ENCODE measurements at regions not wholly inside any gene's neighbourhood (a gene's known extent, or its start where the extent isn't known, plus 50 kb on each side); places are given as distances from the start of the nearest gene placed in this dataset.
"Not testable (repeated sequence)": the region's sequence is repeated elsewhere in the genome, so short reads cannot be mapped to it uniquely, and the experiment has no call there.

DNA sequence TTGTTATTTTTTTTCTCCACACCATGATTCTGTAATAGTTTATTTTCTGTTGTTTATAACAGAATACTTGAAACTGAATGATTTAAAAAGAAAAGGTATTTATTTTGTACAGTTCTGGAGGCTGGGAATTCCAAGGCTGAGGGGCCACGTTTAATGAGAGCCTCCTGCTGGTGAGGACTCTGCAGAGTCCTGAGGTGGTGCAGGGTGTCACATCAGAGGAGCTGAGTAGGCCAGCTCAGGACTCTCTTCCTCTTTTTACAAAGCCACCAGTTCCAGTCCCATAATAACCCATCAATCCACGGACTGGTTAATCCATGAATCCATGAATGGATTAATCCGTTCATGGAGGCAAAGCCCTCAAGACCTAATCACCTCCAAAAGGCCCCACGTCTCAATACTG lies 71.6 kb downstream of the TFAP2A start:
- DNase-seq, result no peak

DNA sequence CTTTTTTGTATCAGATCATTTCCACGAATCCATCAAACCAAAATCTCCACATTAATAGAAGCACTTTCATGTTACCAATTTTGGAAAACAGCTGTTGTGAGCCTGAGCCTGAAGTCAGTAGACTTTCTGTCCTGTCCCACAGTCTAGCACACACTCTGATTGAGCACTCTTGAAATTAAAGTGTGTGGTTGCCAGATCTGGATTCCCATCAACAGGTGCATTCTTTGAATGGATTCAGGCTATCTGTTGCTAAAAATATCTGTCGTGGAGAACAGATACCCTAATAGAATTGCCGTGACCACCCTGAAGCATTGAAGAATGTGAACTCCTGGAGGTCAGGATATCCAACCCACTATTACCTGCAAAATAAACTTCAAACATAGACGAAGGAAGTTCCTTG lies 73.3 kb downstream of the TFAP2A start:
- DNase-seq, result no peak

DNA sequence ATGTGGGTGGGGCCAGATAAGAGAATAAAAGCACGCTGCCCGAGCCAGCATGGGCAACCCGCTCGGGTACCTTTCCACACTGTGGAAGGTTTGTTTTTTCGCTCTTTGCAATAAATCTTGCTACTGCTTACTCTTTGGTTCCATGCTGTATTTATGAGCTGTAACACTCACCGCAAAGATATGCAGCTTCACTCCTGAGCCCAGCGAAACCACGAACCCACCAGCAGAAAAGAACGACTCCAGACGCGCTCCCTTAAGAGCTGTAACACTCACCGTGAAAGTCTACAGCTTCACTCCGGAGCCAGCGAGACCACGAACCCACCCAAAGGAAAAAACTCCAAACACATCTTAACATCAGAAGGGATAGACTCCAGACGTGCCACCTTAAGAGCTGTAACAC lies 76.7 kb downstream of the TFAP2A start:
- no peak for DNase-seq

DNA sequence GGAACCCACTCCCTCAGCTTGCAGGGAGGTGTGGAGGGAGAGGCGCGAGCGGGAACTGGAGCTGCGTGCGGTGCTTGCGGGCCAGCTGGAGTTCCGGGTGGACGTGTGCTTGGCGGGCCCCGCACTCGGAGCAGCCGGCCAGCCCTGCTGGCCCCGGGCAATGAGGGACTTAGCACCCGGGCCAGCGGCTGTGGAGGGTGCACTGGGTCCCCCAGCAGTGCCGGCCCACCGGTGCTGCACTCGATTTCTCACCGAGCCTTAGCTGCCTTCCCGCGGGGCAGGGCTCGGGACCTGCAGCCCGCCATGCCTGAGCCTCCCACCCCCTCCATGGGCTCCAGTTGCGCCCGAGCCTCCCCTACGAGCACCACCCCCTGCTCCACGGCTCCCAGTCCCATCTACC lies 77.5 kb downstream of the TFAP2A start:
- not testable (repeated sequence) for DNase-seq

DNA sequence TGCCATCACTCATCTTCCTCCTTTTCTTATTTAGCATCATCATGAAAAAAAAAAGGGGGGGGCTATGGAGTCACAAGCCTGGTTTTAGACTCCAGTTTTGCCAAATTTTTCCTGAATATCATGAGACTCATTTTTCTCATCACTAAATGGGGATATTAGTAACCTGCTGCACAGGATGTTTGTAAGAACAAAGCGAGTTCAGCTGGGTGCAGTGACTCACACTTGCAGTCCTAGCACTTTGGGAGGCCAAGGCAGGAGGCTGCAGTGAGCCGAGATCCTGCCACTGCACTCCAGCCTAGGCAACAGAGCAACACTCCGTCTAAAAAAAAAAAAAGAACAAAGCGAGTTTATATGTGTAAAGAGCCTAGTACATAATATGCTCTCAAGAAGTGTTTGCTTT lies 82.8 kb downstream of the TFAP2A start:
- DNase-seq, result no peak

DNA sequence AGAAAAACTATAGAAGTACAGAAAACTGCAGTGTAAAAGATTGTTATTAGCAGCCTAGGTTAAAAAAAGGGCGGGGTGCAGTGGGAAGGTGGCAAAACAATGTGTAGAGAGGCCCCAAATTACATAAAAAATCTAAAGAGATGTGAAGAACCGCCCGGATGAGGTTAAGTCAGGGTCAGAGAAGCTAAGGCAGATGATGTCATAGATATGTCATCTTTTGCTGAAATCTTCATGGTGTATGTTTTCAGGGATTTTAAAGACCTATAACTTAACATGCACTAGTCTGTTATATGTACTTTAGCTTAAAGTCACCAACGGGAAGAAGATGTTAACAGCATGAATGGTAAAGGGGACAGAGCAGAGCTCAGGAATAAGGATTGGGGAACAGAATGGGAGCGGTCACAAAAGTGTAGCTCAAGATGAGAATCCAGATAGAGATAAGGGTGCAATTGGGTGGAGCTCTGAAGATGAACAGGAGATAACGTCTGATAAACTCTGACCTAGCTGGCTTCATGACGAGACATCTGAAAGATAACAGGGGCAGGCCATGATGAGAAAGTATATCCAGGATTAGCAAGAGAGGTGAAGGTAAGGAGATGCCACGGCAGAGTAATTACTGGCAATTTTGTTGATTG lies 83.4 kb downstream of the TFAP2A start:
- DNase-seq, result no peak

DNA sequence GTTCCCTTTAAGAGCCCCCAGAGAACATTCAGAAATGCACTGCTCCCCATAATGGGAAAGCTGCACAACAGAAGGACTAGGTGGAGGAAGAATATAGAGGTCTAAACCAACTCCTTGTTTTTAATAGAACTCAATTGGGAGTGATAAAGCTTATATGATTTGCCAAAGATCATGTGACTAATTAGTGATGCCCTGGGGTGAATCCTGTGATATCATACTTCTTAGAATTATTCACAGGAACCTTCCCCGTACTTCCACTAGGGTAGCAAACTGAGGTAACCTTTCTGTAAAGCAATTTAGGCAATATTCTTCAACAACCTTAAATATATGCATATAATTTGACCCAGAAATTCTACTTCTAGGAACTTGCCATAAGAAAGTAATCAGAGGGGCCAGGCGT lies 84.4 kb downstream of the TFAP2A start:
- no peak for DNase-seq

DNA sequence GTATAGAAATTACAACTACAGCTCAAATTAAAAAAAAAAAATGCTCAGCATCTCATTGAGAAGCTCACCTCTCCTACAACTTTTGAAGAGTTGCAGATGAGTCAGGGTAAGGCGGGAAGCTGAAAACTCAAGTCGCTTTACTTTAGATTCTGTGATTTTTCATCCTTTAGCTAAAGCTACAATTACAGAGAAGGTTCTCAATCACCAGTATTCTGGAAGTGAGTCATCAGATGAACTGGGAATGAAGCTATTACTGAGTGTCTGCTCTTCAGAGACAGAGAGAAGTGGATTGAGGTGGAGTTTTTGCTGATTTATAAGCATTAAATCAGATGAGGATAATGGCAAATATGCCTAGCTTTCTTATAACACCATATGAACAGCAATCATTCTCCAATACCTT lies 91.9 kb downstream of the TFAP2A start:
- DNase-seq, result no peak

DNA sequence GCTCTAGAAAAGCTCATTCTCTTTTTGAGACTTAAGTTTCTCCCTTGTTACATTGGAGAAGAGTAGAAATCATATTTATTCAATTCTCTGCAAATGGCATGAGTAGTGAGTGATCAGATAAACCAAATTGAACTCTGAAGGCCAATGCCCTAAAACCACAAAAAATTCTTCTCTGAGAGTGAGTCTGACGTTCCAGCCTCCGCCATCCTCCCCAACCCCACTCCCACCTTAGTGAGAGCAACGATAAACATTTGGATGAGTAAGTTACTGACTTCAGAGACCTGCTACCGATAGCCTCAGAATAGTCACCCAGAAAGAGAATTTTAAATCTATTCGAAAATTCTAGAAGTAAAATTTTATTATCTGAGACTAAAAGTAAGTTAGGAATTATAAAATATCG lies 94.6 kb downstream of the TFAP2A start:
- DNase-seq, result no peak

DNA sequence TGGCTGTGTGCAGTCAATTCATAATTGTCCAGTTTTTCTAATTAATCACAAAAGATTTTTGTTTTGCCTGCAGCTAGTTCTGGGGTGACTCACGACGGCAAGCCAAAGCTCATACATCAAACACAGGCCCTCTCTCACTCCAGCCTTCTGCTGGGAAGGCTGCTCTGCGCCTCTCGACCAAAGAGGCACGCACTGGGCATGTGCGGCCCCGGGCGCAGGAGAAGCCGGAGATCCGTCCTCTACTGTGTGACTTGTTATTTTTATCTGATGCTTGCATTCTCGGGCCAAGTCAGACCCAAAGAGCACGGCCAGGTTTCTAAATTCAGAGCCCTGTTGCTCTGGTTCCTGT lies 98.5 kb downstream of the TFAP2A start:
- no peak for DNase-seq

DNA sequence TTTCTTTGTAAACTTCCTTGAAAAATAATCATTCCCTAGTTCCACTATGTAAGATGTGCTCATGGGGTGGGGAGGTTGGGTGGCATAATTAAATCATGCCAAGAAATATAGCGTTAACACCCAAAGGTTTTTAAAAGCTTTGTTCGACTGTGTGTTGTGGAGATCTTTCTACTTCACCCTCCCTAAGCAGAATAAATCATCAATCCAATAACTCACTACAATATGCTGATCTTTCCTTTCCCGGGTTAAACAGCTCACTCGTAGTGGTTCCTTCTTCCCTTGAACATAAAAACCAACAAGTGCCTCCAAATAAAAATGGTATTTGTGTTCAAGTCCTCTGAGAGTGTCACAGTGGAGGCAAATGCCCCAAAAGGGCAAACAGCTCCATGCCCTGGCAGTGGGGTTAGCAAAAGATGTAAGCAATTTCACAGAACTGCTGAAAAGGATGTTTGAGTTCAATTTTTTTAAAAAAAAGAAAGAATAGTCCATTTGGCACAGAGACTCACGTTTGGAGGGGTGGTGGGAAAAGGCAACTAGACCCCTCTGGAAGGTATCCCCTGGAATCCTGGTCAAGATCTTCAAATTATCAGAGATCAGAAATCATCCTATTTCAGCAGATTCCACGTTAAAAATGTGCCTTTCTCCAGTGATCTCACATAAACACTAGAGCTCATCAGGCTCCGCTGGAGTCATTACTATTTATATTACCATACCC lies 99.1 kb downstream of the TFAP2A start:
- no peak for DNase-seq

DNA sequence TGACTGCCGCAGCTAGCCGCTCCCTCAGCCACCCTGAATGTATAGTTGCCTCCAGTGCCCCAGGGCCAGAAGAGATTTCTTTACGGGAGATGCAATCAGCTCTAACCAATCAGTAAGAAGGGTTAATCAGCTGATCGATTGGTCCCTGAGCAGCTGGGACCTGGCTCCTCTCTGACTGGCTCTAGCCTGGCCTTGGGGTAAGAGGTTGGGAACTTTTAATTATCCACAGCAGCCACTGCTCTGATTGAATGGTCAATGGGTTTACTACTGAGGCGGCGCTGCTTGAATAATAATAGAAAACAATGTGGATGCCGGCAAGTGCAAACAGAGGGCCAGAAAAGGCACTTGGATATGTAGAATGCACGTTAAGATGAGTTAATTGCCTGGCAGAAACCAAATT lies 99.8 kb downstream of the TFAP2A start:
- no peak for DNase-seq

DNA sequence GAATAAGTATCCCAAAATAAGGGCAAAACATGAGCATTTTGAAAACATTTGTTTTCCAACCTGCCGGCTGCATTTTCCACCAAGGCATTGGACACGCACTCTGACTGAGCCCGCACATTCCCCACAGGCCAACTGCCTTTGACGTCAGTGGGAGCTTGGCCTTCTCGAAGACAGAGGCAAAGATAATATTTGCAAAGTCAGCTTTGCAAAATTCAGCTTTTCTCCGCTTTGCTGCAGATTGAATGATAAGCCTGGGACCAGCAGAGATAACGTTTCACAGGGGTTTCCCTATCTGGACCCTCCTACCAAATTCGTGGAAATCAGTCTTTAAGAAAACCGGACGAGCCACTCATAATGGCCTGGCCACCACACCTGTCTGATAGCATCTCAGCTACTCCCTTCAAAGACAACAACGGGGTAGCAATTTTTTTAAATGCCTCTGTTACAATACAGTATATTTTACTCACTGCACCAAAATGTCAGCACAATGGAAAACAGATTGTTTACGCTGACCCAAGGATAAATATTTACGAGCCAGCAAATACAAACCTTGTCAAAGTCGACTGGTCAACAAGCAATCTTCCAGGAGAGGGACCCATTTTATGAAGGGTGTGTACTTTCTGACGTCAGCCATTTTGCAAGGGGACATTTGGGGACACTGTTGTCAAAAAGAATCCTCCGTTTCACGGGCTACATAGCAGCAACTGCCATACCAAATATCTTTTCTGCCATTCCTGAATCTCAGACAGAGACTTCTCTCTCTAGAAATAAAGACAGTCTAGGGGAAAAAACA lies 100.5 kb downstream of the TFAP2A start:
- no peak for DNase-seq

DNA sequence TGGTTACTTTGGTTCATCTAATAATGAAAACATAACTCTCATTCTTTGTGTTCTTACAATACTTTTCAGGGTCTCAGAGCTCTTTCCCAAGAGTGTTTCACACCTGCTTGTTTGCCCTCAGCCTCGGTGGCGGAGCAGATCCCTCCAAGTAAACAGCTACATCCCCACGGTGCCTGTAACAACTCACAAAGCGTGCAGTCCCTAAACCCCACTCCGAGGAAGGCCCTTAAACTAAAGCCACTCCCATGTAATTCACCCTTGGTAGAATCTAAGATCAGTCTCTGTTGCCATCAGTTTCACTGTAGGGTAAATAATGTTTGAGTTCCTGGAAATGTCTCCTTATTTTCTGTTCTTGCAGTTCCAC lies 101.1 kb downstream of the TFAP2A start:
- no peak for DNase-seq

DNA sequence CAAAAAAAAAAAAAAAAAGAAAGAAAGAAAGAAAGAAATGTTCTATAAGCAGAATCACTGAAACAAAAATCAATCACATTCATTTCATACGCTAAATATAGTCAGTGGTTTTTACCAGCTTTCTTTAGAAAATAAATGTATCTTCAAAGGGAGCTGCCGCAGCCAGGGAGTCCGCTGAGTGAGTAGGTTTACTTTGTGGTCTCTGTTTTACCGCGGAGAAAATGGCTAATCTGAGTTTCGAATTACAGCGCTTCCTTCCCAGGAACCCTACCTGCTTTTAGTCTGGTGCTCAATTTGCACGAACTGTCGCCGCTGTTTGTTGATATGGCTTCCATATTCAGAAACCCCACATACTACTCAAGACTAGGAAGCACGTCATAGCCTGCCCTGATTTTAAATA lies 102.4 kb downstream of the TFAP2A start:
- DNase-seq, result no peak

DNA sequence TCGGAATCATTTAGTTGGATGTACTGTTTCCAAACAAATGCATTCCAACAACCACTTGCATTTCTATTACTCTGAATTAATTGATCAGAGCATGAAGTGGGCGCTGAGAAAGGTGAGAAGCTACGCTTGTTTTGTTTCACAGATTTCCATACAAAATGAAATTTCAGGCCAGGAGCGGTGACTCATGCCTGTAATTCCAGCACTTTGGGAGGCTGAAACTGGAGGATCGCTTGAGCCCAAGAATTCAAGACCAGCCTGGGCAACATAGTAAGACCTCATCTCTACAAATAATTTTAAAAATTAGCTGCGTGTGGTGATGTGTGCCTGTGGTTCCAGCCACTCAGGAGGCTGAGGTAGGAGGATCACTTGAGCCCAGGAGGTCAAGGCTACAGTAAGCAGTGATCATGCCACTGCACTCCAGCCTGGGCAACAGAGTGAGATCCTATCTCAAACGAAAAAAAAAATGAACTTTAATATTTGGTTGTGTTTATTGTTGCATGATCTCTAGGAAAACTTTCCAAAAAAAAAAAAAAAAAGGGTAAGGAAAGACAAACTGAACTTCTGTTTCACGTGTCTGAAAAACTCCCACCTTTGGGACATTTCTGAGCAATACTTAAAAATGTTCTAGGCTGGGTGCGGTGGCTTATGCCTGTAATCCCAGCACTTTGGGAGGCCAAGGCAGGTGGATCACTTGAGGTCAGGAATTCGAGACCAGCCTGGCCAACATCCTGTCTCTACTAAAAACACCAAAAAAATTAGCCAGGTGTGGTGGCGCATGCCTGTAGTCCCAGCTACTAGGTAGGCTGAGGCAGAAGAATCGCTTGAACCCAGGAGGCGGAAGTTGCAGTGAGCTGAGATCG lies 103.1 kb downstream of the TFAP2A start:
- not testable (repeated sequence) for DNase-seq

DNA sequence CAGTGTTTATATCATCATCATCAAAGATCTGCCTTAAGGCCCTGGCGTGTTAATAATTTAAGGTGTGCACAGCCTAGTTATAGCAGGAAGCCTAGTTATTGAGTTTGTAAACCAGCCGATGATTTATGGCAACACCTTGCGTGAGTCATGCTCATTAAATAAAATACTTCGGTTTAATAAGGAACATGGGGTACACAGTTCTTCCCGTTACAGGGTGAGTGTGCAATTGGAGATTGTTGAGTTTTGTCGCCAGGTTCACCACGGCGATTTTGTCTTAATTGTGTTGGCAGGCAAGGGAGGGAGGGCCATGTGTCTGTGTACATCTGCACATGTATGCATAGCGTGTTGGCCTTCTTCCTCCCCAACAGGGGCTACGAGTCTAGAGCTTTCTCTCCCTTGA lies 104.0 kb downstream of the TFAP2A start:
- DNase-seq, result no peak

DNA sequence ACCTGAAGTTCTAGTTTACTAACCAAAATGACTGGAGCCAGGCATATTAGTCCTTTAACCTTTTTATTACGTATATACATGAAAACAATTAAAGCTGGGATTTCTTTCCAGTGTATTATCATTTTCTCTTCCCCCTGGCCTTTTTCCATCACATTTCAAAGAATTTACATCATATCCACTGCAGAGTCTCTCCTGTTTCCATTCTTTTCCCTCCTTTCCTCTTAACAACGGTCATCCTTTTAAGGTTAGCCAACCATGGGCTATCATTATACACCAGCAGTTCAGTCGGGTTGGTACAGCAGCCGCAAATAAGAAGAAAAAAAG lies 104.6 kb downstream of the TFAP2A start:
- no peak for DNase-seq

DNA sequence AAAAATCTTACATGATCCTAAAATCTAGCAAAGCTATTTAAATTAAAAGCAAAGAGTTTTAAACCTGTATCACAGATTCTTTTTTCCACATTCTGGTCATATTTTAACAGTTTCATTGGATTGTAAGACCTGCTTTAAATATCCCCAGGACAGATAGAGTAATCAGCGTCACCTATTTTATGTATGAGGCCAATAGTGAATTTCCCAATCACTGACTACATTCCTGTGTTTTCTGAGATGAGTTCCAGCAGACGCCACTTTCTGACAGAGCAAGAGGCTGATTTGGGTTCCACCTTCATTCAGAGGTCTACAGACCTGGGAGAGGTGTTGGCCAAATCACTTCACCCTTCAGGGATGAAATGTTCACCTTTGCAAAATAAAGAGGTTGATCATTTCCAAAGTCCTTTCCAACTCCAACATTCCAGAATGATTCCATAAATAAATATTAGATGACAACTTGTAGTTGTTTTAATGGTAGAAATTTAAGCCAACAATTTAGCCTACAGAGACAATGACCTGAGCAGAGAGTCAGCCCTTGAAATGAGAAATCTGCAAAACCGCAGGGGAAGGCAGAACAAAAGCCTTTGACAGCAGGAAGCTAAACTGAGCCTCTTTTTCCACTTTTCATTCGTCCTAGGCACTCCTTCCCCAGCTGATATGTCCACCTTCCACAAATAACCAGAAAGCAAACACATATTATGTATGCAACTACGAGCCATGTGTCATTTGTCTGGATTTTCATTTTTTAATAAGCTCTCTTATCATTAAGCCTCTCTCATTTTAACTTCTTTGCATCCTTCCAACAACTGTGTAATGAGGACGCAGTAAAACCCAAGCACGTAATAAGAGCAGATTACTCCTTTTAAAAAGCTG lies 105.2 kb downstream of the TFAP2A start:
- no peak for DNase-seq

DNA sequence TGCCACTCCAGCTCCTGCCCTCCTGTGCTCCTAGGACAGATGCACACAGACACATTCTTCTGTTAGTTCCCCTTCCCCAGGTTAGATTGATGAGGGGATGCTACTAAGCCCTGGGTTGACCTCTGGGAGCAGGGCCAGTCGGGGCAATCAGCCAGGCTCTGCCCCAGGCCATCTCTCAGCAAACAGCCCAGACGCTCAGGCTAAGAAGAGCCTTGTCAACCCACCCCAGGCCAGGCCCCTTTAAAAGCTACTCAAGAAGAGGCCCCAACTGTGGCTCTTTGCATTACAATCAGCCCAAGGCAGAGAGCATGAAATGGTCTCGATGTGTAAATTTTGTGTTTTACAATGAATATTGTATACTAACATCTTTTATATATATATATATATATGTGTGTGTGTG lies 107.4 kb downstream of the TFAP2A start:
- no peak for DNase-seq

DNA sequence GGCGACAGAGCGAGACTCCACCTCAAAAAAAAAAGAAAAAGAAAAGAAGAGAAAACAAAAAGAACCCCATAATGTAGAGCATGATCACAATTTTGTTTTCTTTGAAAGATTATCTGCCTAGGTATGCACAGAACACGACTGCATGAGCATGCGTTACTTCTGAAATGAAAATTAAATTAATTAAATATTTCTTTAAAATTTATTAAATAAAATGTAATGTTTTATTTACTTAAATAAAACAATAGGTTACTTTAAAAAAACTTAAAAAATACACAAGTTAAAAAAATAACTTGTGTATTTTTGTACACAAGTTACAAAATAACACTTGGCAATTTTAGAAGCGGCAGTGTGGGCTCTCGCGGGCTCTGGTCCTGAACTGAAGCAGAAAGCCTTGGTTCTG lies 107.8 kb downstream of the TFAP2A start:
- no peak for DNase-seq

DNA sequence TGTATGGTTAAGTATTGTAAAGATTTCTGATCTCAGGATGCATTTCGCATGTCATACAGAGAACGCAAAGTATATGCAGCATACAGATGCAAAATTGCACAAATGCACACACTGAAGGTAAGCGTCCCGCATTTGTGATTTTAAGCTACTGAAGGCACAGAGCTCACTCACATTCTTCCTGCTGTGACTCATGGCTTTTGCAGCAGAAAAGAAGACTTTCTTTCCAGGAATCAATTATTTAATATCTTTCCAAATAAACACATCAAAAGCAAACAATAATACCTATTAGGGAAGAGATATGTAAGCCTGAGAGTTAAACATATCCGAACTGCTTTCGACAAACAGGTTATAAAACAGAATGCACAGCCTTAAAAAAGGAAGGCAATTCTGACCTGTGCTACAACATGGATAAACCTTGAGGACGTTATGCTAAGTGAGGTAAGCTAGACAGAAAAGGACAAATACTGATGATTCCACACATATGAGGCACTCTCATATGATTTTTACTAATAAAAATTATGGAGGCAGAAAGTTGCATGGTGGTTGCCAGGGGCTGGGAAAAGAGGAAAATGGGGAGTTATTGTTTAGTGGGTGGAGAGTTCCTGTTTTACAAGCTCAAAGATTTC lies 109.0 kb downstream of the TFAP2A start:
- no peak for DNase-seq
